Ovary (tissue), 7 donors: ENCODE measurements at regions not wholly inside any gene's neighbourhood (a gene's known extent, or its start where the extent isn't known, plus 50 kb on each side); places are given as distances from the start of the nearest gene placed in this dataset.
"Not testable (repeated sequence)": the region's sequence is repeated elsewhere in the genome, so short reads cannot be mapped to it uniquely, and the experiment has no call there.

Source experiments
- DNase-seq, 5 donors: peaks; one replicate each; pipeline ENCODE4 v3.0.0-alpha.2; 2019 to 2020
- H3K27ac ChIP-seq, 2 donors: fragments of 200-600 bp; one replicate each; pipeline versions ENCODE4 v1.5.1 to v1.8.0; 2019 to 2022
- H3K27me3 ChIP-seq: fragments of 200-600 bp; one replicate; pipeline ENCODE4 v1.8.0; 2022
- H3K36me3 ChIP-seq: fragments of 200-600 bp; sonication (generic); one replicate; pipeline ENCODE4 v1.5.1; 2019
- H3K4me1 ChIP-seq: one replicate; pipeline ENCODE4 v1.8.1; 2013; ENCODE audit warnings: mild to moderate bottlenecking, moderate library complexity; ENCODE audit not compliant: insufficient read depth
- H3K4me3 ChIP-seq: fragments of 200-600 bp; sonication (generic); one replicate; pipeline ENCODE4 v1.5.1; 2017
- H3K9me3 ChIP-seq, 2 donors: fragments of 200-600 bp in 1 of 2; sonication (generic) in 1 of 2; one replicate each; pipeline versions ENCODE4 v1.5.1 to v1.8.1; 2013 to 2019; ENCODE audit warnings: mild to moderate bottlenecking in 1 of 2, moderate library complexity in 1 of 2
- CTCF ChIP-seq, 3 donors: fragments of 450-650 bp in 2 of 3; fragments of 200-600 bp in 1 of 3; IDR thresholded peaks; one replicate each; pipeline versions ENCODE4 v1.5.1 to v1.8.0; 2016 to 2022; ENCODE audit warnings: antibody characterized with exemption in 3 of 3, mild to moderate bottlenecking in 1 of 3
- EP300 ChIP-seq: sonication (generic); formaldehyde crosslinking; IDR thresholded peaks from one replicate; pipeline ENCODE4 v1.6.1; 2017; ENCODE audit warnings: antibody characterized with exemption
- POLR2A ChIP-seq: fragments of 450-650 bp; IDR thresholded peaks from one replicate; pipeline ENCODE4 v1.6.1; 2017; ENCODE audit warnings: antibody characterized with exemption, mild to moderate bottlenecking, moderate library complexity
- WGBS, 3 donors: extraction: QIAGEN DNeasy Blood & Tissue Kit in 1 of 3; methylation state at CpG; one replicate each; pipeline versions ENCODE4 v1.1.5 to v1.1.7; 2013 to 2017; 5-methylcytosine and 5-hydroxymethylcytosine counted together
- intact Hi-C, 4 donors: fragments of 100-400 bp; cut with DNase I; formaldehyde crosslinking; loops; one replicate each; pipeline versions ENCODE4 v1.11.0 to v1.15.1; 2022 to 2023
- donor health status: DM: no; HTN: no; CAD: no; lungs with moderate emphysema.
- donor health status: DM: no; HTN: no; CAD: no.
- donor health status: Bipolar disorder and iron deficiency.
- donor health status: DM: no; HTN: no; CAD: no.
- donor health status: DM: yes; HTN: yes; CAD: no.

GRCh38 chr20:52060794-52061714, 130.5 kb downstream of the ZFP64 start:
- Histone ChIP-seq H3K36me3 (no peaks in the 10 kb centered on the region), H3K27ac (no peak overlapping the region), H3K4me3 (no peak overlapping the region), H3K4me1 (no peaks in the 10 kb centered on the region), H3K9me3 (peaks cover 0 to 8% of the 10 kb centered on the region in 2 donors), H3K27me3 (no peaks in the 10 kb centered on the region)
- TF ChIP-seq CTCF (IDR thresholded peaks at IDR 0.05) (no peak), POLR2A (no peak)
- 41 to 50% (median 42%) methylated on average over 11 of the region's 11 CpGs for WGBS, 3 donors
- intact Hi-C loops = no loop called here
- no peak for DNase-seq

GRCh38 chr20:52057133-52057532, 134.4 kb downstream of the ZFP64 start:
- H3K4me3 ChIP-seq, H3K9me3 ChIP-seq, H3K27me3 ChIP-seq, H3K36me3 ChIP-seq, intact Hi-C loops, H3K4me1 ChIP-seq, DNase-seq, H3K27ac ChIP-seq: not testable (repeated sequence)
- 97 to 100% (median 98%) methylated on average over 3 of the region's 3 CpGs for WGBS, 3 donors

DNA sequence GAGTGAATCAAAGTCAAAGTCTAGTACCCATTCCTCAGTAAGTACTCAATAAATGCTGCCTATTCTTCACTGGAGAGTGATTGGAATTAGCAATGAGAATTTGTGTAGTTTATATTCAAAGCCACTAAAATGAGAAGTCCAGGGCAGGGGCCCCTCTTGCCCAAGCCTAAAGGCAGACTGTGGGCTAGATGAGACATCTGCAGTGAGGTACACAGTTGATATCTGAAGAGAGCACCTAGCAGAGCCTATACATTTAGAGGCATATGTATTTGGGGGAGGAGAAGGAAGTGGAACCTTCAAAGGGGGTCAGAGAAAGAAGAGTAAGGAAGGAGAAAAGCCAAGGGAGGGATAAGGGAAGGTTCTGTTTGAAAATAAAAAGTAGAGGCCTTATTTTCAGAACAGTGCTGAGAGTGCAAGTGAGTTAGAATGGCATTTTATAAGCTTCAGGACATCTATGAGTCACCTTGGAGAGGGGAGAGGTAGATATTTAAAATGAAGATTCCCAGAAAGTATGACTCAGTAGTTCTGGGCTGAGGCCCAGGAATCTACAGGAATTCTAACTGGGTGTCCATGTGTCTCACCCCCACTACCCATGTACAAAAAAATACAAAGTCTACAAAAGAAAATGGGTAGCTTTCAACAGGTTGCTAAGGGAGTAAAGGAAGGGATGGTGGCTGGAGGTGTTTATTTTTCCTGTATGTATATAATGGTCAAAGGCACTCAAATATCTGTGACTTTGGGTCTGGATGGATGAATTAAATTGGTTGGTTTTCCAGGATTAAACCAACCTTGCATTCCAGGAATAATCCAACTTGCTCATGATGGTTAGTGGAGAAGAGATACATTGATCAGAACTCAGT, 135.1 kb downstream of the ZFP64 start:
- Histone ChIP-seq H3K4me1 (no peaks in the 10 kb centered on the region), H3K27me3 (no peaks in the 10 kb centered on the region)
- DNase-seq = no peak

DNA sequence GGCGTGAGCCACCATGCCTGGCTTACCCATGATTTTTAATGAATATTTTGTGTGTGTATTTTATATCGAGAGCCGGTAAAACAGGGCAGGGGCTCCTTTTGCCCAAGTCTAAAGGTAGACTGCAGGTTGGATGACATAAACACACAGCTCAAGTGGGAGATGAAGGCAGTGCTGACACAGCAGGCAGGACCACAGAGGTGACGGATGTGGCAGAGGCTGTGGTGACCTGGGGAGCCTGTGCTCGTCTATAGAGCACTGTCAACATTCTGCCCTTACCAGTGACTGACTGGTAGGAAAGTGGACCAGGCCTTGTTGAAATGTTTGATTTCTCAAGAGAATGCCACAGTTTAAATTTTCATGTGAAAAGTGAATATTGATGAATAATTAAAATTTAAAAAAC, 137.5 kb downstream of the ZFP64 start:
- H3K27me3 ChIP-seq = no peaks in the 10 kb centered on the region
- 97 to 99% (median 98%) methylated on average over 5 of the region's 5 CpGs for WGBS, 3 donors

More for the DNA sequence above, 135.1 kb downstream of the ZFP64 start:
- H3K36me3 ChIP-seq = no peaks in the 10 kb centered on the region
- H3K9me3 ChIP-seq = peaks cover 0 to 9% of the 10 kb centered on the region in 2 donors
- no peak overlapping the region for H3K27ac ChIP-seq
- TF ChIP-seq POLR2A (no peak), EP300 (no peak), CTCF (IDR thresholded peaks at IDR 0.05) (no peak)
- intact Hi-C loops = no loop called here
- no peak overlapping the region for H3K4me3 ChIP-seq

More for the DNA sequence above, 137.5 kb downstream of the ZFP64 start:
- no peak for DNase-seq
- Histone ChIP-seq H3K4me3 (no peak overlapping the region), H3K27ac (no peak overlapping the region), H3K36me3 (no peaks in the 10 kb centered on the region), H3K9me3 (peaks cover 0 to 9% of the 10 kb centered on the region in 2 donors), H3K4me1 (no peaks in the 10 kb centered on the region)
- intact Hi-C loops = no loop called here
- TF ChIP-seq POLR2A (no peak), CTCF (IDR thresholded peaks at IDR 0.05) (no peak), EP300 (no peak)
